MCF 10A (cell line): ENCODE measurements at regions not wholly inside any gene's neighbourhood (a gene's known extent, or its start where the extent isn't known, plus 50 kb on each side); places are given as distances from the start of the nearest gene placed in this dataset.
"Not testable (repeated sequence)": the region's sequence is repeated elsewhere in the genome, so short reads cannot be mapped to it uniquely, and the experiment has no call there.

Source experiments
- BruUV-seq: library from RNA; stranded (reverse); fragments of 400-500 nt; replicated peaks from 2 replicates; lab custom pipeline; 2021; lab: Mats Ljungman, UMichigan
- CTCF ChIA-PET: fragments of 300-600 bp; sonication (Branson Sonifier 250); formaldehyde crosslinking; extraction: SDS; loops from one replicate; lab custom pipeline; 2021; ENCODE audit warnings: antibody characterized with exemption, inconsistent platforms; lab: Yijun Ruan, JAX
- POLR2A ChIA-PET: fragments of 300-600, 350-650 bp; sonication (Branson Sonifier 250); formaldehyde crosslinking; extraction: SDS; loops from one replicate; lab custom pipeline; 2020; ENCODE audit warnings: antibody characterized with exemption, inconsistent platforms; lab: Yijun Ruan, JAX
- DNase-seq: peaks from one replicate; pipeline ENCODE4 v3.0.0-alpha.2; 2018; ENCODE audit not compliant: unreplicated experiment
- H3K27ac Mint-ChIP-seq: one replicate; pipeline ENCODE4 v1.8.0; 2022; ENCODE audit warnings: mild to moderate bottlenecking, low read depth, mixed read lengths; ENCODE audit not compliant: unreplicated experiment
- H3K27me3 Mint-ChIP-seq: one replicate; pipeline ENCODE4 v1.8.0; 2022; ENCODE audit warnings: mixed read lengths; ENCODE audit not compliant: insufficient read depth, unreplicated experiment
- H3K36me3 Mint-ChIP-seq: one replicate; pipeline ENCODE4 v1.8.0; 2022; ENCODE audit warnings: mild to moderate bottlenecking, moderate library complexity, mixed read lengths; ENCODE audit not compliant: insufficient read depth, unreplicated experiment
- H3K4me1 Mint-ChIP-seq: one replicate; pipeline ENCODE4 v1.8.0; 2022; ENCODE audit warnings: mixed read lengths; ENCODE audit not compliant: insufficient read depth, unreplicated experiment
- H3K4me3 Mint-ChIP-seq: one replicate; pipeline ENCODE4 v1.8.0; 2022; ENCODE audit warnings: mild to moderate bottlenecking, moderate library complexity, mixed read lengths; ENCODE audit not compliant: unreplicated experiment
- H3K9me3 Mint-ChIP-seq: one replicate; pipeline ENCODE4 v1.8.0; 2022; ENCODE audit warnings: mixed read lengths; ENCODE audit not compliant: unreplicated experiment
- intact Hi-C: fragments of 100-400 bp; cut with micrococcal nuclease; formaldehyde crosslinking; loops from 2 replicates; pipeline ENCODE4 v1.14.1; 2022

GRCh38 chr11:71710701-71711385, 122.2 kb upstream of the DEFB108B start:
- CTCF ChIA-PET, H3K36me3 Mint-ChIP-seq, POLR2A ChIA-PET, H3K4me1 Mint-ChIP-seq, H3K27ac Mint-ChIP-seq, H3K4me3 Mint-ChIP-seq, H3K27me3 Mint-ChIP-seq, DNase-seq, intact Hi-C loops, BruUV-seq, H3K9me3 Mint-ChIP-seq: not testable (repeated sequence)

GRCh38 chr11:71712350-71712749, 120.7 kb upstream of the DEFB108B start:
- H3K4me3 Mint-ChIP-seq, DNase-seq, H3K27ac Mint-ChIP-seq, POLR2A ChIA-PET, CTCF ChIA-PET, intact Hi-C loops, H3K36me3 Mint-ChIP-seq, H3K27me3 Mint-ChIP-seq, H3K9me3 Mint-ChIP-seq, H3K4me1 Mint-ChIP-seq, BruUV-seq: not testable (repeated sequence)

DNA sequence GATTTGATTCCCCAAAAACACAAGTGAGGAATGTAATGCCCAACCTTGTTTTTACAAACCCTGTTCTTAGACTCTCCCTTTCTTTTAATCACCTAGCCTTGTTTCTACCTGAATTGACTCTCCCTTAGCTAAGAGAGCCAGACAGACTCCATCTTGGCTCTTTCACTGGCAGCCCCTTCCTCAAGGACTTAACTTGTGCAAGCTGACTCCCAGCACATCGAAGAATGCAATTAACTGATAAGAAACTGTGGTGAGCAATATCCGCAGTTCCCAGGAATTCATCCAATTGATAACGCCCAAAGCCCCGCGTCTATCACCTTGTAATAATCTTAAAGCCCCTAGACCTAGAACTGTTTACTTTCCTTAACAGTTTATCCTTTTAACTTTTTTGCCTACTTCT, 120.2 kb upstream of the DEFB108B start:
- H3K36me3 Mint-ChIP-seq, DNase-seq, H3K27me3 Mint-ChIP-seq, H3K9me3 Mint-ChIP-seq, POLR2A ChIA-PET, BruUV-seq, H3K4me3 Mint-ChIP-seq, H3K27ac Mint-ChIP-seq, CTCF ChIA-PET, H3K4me1 Mint-ChIP-seq, intact Hi-C loops: not testable (repeated sequence)

DNA sequence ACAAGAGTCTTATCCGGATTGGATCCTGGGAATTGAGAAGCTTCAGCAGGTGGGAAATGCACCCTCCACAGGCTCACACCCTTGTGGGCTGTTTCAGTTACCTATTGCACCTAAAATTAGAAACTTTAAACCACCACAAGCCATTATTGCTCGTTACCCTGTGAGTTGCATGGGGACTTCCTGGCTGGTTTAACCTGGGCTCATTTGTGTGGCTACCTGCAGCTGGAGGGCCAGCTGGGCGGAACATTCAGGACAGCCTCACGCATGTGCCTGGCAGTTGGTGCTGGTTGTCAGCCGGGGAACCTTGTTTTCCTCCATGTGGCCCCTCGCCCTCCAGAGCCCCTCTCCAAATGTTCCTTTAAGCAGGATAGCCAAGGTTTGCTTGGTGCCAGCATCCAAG, 118.5 kb upstream of the DEFB108B start:
- CTCF ChIA-PET, H3K27me3 Mint-ChIP-seq, DNase-seq, BruUV-seq, H3K27ac Mint-ChIP-seq, H3K4me1 Mint-ChIP-seq, H3K9me3 Mint-ChIP-seq, H3K4me3 Mint-ChIP-seq, H3K36me3 Mint-ChIP-seq, POLR2A ChIA-PET, intact Hi-C loops: not testable (repeated sequence)

- H3K4me1 Mint-ChIP-seq, BruUV-seq, H3K36me3 Mint-ChIP-seq, DNase-seq, H3K27ac Mint-ChIP-seq, intact Hi-C loops, CTCF ChIA-PET, H3K4me3 Mint-ChIP-seq, H3K9me3 Mint-ChIP-seq, POLR2A ChIA-PET: not testable (repeated sequence)
- peaks cover 23% of the 10 kb centered on the region for H3K27me3 Mint-ChIP-seq
Observed at GRCh38 chr11:71721840-71722239, 111.2 kb upstream of the DEFB108B start.

GRCh38 chr11:71723991-71724390, 109.0 kb upstream of the DEFB108B start:
- BruUV-seq, DNase-seq, H3K4me3 Mint-ChIP-seq, intact Hi-C loops, H3K36me3 Mint-ChIP-seq, H3K9me3 Mint-ChIP-seq, CTCF ChIA-PET, H3K4me1 Mint-ChIP-seq, POLR2A ChIA-PET, H3K27ac Mint-ChIP-seq: not testable (repeated sequence)
- peaks cover 28% of the 10 kb centered on the region for H3K27me3 Mint-ChIP-seq

GRCh38 chr11:71730748-71731147, 102.3 kb upstream of the DEFB108B start:
- CTCF ChIA-PET, POLR2A ChIA-PET, H3K9me3 Mint-ChIP-seq, DNase-seq, H3K27ac Mint-ChIP-seq, H3K4me1 Mint-ChIP-seq, BruUV-seq, intact Hi-C loops, H3K36me3 Mint-ChIP-seq, H3K4me3 Mint-ChIP-seq: not testable (repeated sequence)
- H3K27me3 Mint-ChIP-seq = peaks cover 26% of the 10 kb centered on the region

GRCh38 chr11:71734368-71734767, 98.6 kb upstream of the DEFB108B start:
- H3K4me1 Mint-ChIP-seq, DNase-seq, H3K27ac Mint-ChIP-seq, intact Hi-C loops, H3K36me3 Mint-ChIP-seq, CTCF ChIA-PET, BruUV-seq, H3K9me3 Mint-ChIP-seq, POLR2A ChIA-PET, H3K4me3 Mint-ChIP-seq: not testable (repeated sequence)
- H3K27me3 Mint-ChIP-seq = peaks cover 35% of the 10 kb centered on the region

DNA sequence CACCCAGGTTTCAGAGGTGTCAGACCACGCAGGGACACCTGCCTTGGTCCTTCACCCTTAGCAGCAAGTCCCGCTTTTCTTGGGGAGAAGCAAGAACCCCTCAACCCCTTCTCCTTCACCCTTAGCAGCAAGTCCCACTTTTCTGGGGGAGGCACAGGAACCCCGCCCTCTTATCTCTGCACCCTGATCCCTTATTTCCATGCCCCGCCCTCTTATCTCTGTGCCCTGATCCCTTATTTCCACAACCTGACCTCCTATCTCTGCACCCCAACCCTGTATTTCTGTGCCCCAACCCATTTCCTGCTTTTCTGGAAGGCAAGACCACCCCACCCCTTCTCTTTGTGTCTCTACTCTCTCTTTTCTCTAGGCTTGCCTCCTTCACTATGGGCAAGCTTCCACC, 94.7 kb upstream of the DEFB108B start:
- intact Hi-C loops, H3K27ac Mint-ChIP-seq, CTCF ChIA-PET, BruUV-seq, POLR2A ChIA-PET, H3K36me3 Mint-ChIP-seq, H3K4me3 Mint-ChIP-seq, DNase-seq, H3K4me1 Mint-ChIP-seq, H3K9me3 Mint-ChIP-seq: not testable (repeated sequence)
- peaks cover 69% of the 10 kb centered on the region for H3K27me3 Mint-ChIP-seq
